ENCODE measurements at regions not wholly inside any gene's neighbourhood (a gene's known extent, or its start where the extent isn't known, plus 50 kb on each side); places are given as distances from the start of the nearest gene placed in this dataset.
A peak's percentile ranks its signal among the peaks of the same experiment; 100 is the strongest.

- Histone ChIP-seq H3K4me3 (replicated peaks in 1 of 2; ENCODE audit: low read depth in 1 of 2, low read length in 2 of 2) (no peak overlapping the region), H3K27ac (ENCODE audit: low read depth, low read length) (no peak overlapping the region), H3K36me3 (ENCODE audit: control insufficient read depth in 1 of 2, insufficient read depth in 2 of 2, low read length in 2 of 2) (no peaks in the 10 kb centered on the region), H4K20me1 (ENCODE audit: insufficient read depth) (no peaks in the 10 kb centered on the region), H3K79me2 (ENCODE audit: insufficient read depth, low read length) (no peaks in the 10 kb centered on the region), H3K9ac (ENCODE audit: low read length) (no peak overlapping the region), H3K9me2 (ENCODE audit: insufficient read depth) (no peaks in the 10 kb centered on the region), H3K4me2 (ENCODE audit: low read length) (no peak overlapping the region), H2AFZ (ENCODE audit: low read depth, low read length, poor library complexity, severe bottlenecking) (no peak overlapping the region), H3K4me1 (ENCODE audit: control insufficient read depth in 1 of 2, insufficient read depth in 2 of 2, low read length in 2 of 2) (no peaks in the 10 kb centered on the region), H3K9me3 (ENCODE audit: control insufficient read depth in 1 of 2, insufficient read depth in 1 of 2, low read depth in 1 of 2, low read length in 2 of 2) (no peaks in the 10 kb centered on the region), H3K27me3 (ENCODE audit: insufficient read depth, low read length) (peaks cover 12% of the 10 kb centered on the region; the same call in 1 of the 2 replicates)
- no peak for ATAC-seq
- no peak for DNase-seq (ENCODE audit: low read depth, low spot score)
- no TSS peak for BruUV-seq (replicated peaks)
- peak in 1 of 3 experiments; percentile 20; a peak in 2 of 6 replicates for TF ChIP-seq CTCF (IDR thresholded peaks at IDR 0.05 in 2 of 3, conservative IDR thresholded peaks at IDR 0.05 in 1 of 3; ENCODE audit: borderline replicate concordance in 1 of 3, insufficient read depth in 1 of 3, low read depth in 2 of 3, low read length in 2 of 3)
- TF ChIP-seq ELF1 (IDR thresholded peaks at IDR 0.05; ENCODE audit: borderline replicate concordance, low read depth), result no peak
- ChIA-PET RAD21 (ENCODE audit: low non-redundant PET in 1 of 2, low total read pairs in 2 of 2, uncharacterized antibody in 2 of 2, unreplicated experiment in 2 of 2) (no interaction called here), CTCF (no interaction called here), POLR2A (no interaction called here)
- intact Hi-C loops (cut with micrococcal nuclease), result no loop called here
Measured at GRCh38 chr1:38208716-38209632, 162.4 kb upstream of the POU3F1 start.

- ChIA-PET RAD21 (ENCODE audit: low non-redundant PET in 1 of 2, low total read pairs in 2 of 2, uncharacterized antibody in 2 of 2, unreplicated experiment in 2 of 2) (no interaction called here), POLR2A (no interaction called here), CTCF (no interaction called here)
- Histone ChIP-seq H3K27ac (ENCODE audit: low read depth, low read length) (no peak overlapping the region), H3K9me3 (ENCODE audit: control insufficient read depth in 1 of 2, insufficient read depth in 1 of 2, low read depth in 1 of 2, low read length in 2 of 2) (no peaks in the 10 kb centered on the region), H3K4me3 (replicated peaks in 1 of 2; ENCODE audit: low read depth in 1 of 2, low read length in 2 of 2) (no peak overlapping the region), H3K27me3 (ENCODE audit: insufficient read depth, low read length) (peaks cover 17% of the 10 kb centered on the region), H3K79me2 (ENCODE audit: insufficient read depth, low read length) (no peaks in the 10 kb centered on the region), H3K9me2 (ENCODE audit: insufficient read depth) (no peaks in the 10 kb centered on the region), H3K36me3 (ENCODE audit: control insufficient read depth in 1 of 2, insufficient read depth in 2 of 2, low read length in 2 of 2) (no peaks in the 10 kb centered on the region), H4K20me1 (ENCODE audit: insufficient read depth) (no peaks in the 10 kb centered on the region), H3K9ac (ENCODE audit: low read length) (no peak overlapping the region), H2AFZ (ENCODE audit: low read depth, low read length, poor library complexity, severe bottlenecking) (no peak overlapping the region), H3K4me1 (ENCODE audit: control insufficient read depth in 1 of 2, insufficient read depth in 2 of 2, low read length in 2 of 2) (no peaks in the 10 kb centered on the region), H3K4me2 (ENCODE audit: low read length) (no peak overlapping the region)
- DNase-seq (ENCODE audit: low read depth, low spot score), result no peak
- intact Hi-C loops (cut with micrococcal nuclease), result no loop called here
- no TSS peak for BruUV-seq (replicated peaks)
- ATAC-seq, result no peak; the same call in 1 of the 2 replicates
- TF ChIP-seq POLR2A (IDR thresholded peaks at IDR 0.05; ENCODE audit: borderline replicate concordance, extremely low read depth, insufficient read depth, insufficient read length) (no peak), EGR1 (IDR thresholded peaks at IDR 0.05; ENCODE audit: low read depth) (no peak), CEBPB (IDR thresholded peaks at IDR 0.05; ENCODE audit: low read depth) (no peak), ELF1 (IDR thresholded peaks at IDR 0.05; ENCODE audit: borderline replicate concordance, low read depth) (no peak), ZNF274 (IDR thresholded peaks at IDR 0.05; ENCODE audit: low read depth, low read length) (no peak), EZH2 (IDR thresholded peaks at IDR 0.05) (no peak), SIN3A (IDR thresholded peaks at IDR 0.05; ENCODE audit: low read depth) (no peak), POLR2AphosphoS5 (IDR thresholded peaks at IDR 0.05; ENCODE audit: low read depth, low read length) (no peak), ZFX (IDR thresholded peaks at IDR 0.05) (no peak), SP1 (IDR thresholded peaks at IDR 0.05; ENCODE audit: low read depth) (no peak), RAD21 (IDR thresholded peaks at IDR 0.05; ENCODE audit: low read depth) (no peak), YY1 (IDR thresholded peaks at IDR 0.05; ENCODE audit: extremely low read depth, insufficient replicate concordance, low read depth, low read length) (no peak)
- TF ChIP-seq, protein P1, sequence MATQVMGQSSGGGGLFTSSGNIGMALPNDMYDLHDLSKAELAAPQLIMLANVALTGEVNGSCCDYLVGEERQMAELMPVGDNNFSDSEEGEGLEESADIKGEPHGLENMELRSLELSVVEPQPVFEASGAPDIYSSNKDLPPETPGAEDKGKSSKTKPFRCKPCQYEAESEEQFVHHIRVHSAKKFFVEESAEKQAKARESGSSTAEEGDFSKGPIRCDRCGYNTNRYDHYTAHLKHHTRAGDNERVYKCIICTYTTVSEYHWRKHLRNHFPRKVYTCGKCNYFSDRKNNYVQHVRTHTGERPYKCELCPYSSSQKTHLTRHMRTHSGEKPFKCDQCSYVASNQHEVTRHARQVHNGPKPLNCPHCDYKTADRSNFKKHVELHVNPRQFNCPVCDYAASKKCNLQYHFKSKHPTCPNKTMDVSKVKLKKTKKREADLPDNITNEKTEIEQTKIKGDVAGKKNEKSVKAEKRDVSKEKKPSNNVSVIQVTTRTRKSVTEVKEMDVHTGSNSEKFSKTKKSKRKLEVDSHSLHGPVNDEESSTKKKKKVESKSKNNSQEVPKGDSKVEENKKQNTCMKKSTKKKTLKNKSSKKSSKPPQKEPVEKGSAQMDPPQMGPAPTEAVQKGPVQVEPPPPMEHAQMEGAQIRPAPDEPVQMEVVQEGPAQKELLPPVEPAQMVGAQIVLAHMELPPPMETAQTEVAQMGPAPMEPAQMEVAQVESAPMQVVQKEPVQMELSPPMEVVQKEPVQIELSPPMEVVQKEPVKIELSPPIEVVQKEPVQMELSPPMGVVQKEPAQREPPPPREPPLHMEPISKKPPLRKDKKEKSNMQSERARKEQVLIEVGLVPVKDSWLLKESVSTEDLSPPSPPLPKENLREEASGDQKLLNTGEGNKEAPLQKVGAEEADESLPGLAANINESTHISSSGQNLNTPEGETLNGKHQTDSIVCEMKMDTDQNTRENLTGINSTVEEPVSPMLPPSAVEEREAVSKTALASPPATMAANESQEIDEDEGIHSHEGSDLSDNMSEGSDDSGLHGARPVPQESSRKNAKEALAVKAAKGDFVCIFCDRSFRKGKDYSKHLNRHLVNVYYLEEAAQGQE (IDR thresholded peaks at IDR 0.05; ENCODE audit: low read depth), result no peak
- TF ChIP-seq, protein P2, sequence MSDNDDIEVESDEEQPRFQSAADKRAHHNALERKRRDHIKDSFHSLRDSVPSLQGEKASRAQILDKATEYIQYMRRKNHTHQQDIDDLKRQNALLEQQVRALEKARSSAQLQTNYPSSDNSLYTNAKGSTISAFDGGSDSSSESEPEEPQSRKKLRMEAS (IDR thresholded peaks at IDR 0.05), result no peak
Measured at GRCh38 chr1:38207906-38208305, 161.3 kb upstream of the POU3F1 start.
